ENCODE measurements at regions not wholly inside any gene's neighbourhood (a gene's known extent, or its start where the extent isn't known, plus 50 kb on each side); places are given as distances from the start of the nearest gene placed in this dataset.

DNA sequence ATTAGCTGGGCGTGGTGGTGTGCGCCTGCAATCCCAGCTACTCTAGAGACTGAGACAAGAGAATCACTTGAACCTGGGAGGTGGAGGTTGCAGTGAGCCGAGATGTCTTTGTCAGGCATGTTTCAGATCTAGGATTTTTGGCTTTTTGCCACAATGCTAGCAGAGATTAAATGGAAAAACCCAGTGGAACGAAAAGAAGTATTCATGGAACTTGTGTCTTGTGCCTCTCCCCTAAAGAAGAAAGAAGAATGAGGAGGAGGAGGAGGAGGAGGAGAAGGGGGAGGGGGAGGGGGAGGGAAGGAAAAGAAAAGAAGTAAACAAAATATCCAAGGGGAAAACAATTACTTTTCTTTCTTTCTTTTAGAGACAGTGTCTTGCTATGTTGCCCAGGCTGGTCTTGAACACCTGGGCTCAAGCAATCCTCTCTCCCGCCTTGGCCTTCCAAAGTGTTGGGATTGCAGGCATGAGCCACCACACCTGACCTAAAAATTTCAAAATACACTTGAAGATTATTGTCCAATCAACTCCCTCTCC, 106.0 kb downstream of the ARRDC3 start:
- no peak for DNase-seq (ENCODE audit: low read depth, low spot score)
- dilution Hi-C loops (cut with MboI; ENCODE audit: extremely low pct_ligation_motif_present, low sequenced_read_pairs): no loop called here
- H3K27ac ChIP-seq (ENCODE audit: control insufficient read depth, insufficient read depth, low read length): no peak overlapping the region
- peaks cover 16% of the 10 kb centered on the region for H3K4me1 ChIP-seq (ENCODE audit: control insufficient read depth, extremely low read depth, insufficient read depth, low read length)
- H3K9me1 ChIP-seq (ENCODE audit: control insufficient read depth, extremely low read depth, insufficient read depth, low read length): no peaks in the 10 kb centered on the region
- H2AFZ ChIP-seq (ENCODE audit: control insufficient read depth, low read length): no peak overlapping the region
- no peaks in the 10 kb centered on the region for H3K36me3 ChIP-seq (ENCODE audit: control insufficient read depth in 2 of 2, extremely low read depth in 1 of 2, insufficient read depth in 2 of 2, low read length in 2 of 2)
- no peaks in the 10 kb centered on the region for H3K79me2 ChIP-seq (ENCODE audit: control insufficient read depth, insufficient read depth, low read length)
- no peak overlapping the region for H3K9ac ChIP-seq (ENCODE audit: control insufficient read depth, extremely low read depth, insufficient read depth, low read length)
- H3K4me3 ChIP-seq (ENCODE audit: control insufficient read depth in 2 of 3, extremely low read depth in 1 of 3, insufficient read depth in 2 of 3, low read depth in 1 of 3, low read length in 3 of 3): no peak overlapping the region
- TF ChIP-seq, protein P1, sequence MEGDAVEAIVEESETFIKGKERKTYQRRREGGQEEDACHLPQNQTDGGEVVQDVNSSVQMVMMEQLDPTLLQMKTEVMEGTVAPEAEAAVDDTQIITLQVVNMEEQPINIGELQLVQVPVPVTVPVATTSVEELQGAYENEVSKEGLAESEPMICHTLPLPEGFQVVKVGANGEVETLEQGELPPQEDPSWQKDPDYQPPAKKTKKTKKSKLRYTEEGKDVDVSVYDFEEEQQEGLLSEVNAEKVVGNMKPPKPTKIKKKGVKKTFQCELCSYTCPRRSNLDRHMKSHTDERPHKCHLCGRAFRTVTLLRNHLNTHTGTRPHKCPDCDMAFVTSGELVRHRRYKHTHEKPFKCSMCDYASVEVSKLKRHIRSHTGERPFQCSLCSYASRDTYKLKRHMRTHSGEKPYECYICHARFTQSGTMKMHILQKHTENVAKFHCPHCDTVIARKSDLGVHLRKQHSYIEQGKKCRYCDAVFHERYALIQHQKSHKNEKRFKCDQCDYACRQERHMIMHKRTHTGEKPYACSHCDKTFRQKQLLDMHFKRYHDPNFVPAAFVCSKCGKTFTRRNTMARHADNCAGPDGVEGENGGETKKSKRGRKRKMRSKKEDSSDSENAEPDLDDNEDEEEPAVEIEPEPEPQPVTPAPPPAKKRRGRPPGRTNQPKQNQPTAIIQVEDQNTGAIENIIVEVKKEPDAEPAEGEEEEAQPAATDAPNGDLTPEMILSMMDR (optimal IDR thresholded peaks at IDR 0.05 in 1 of 3, IDR thresholded peaks at IDR 0.05 in 1 of 3, conservative IDR thresholded peaks at IDR 0.05 in 1 of 3; ENCODE audit: extremely low read depth in 1 of 3, insufficient read depth in 2 of 3, low read length in 3 of 3): no peak
- no peak for TF ChIP-seq EZH2 (IDR thresholded peaks at IDR 0.05; ENCODE audit: low read length)
- FAIRE-seq: no peak
- no peak overlapping the region for H3K4me2 ChIP-seq (ENCODE audit: control insufficient read depth, extremely low read depth, insufficient read depth, low read depth, low read length)
- no peaks in the 10 kb centered on the region for H3K9me3 ChIP-seq (ENCODE audit: control insufficient read depth, low read depth, low read length)
- H3K27me3 ChIP-seq (ENCODE audit: control insufficient read depth, extremely low read depth, insufficient read depth, low read length): no peaks in the 10 kb centered on the region
- H4K20me1 ChIP-seq (ENCODE audit: control insufficient read depth, extremely low read depth, insufficient read depth, low read length): no peaks in the 10 kb centered on the region

DNA sequence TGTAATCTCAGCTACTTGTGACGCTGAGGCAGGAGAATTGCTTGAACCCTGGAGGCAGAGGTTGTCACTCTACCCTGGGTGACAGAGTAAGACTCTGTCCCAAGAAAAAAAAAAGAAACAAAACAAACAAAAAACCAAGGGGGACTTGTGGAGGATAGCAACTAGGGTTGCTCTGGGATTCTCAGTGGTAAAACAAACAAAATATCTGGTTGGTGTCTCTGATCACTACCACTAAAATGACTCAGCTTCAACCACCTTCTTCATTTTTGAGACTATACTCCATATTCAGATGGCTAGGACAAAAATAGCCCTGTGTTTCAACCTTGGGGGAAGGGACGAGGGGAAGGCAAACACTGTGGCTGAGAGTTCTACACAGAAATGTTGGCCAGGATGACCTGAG, 110.3 kb downstream of the ARRDC3 start:
- Histone ChIP-seq H3K4me2 (ENCODE audit: control insufficient read depth, extremely low read depth, insufficient read depth, low read depth, low read length) (no peak overlapping the region), H3K79me2 (ENCODE audit: control insufficient read depth, insufficient read depth, low read length) (no peaks in the 10 kb centered on the region), H4K20me1 (ENCODE audit: control insufficient read depth, extremely low read depth, insufficient read depth, low read length) (no peaks in the 10 kb centered on the region), H3K4me3 (ENCODE audit: control insufficient read depth in 2 of 3, extremely low read depth in 1 of 3, insufficient read depth in 2 of 3, low read depth in 1 of 3, low read length in 3 of 3) (no peak overlapping the region), H2AFZ (ENCODE audit: control insufficient read depth, low read length) (no peak overlapping the region), H3K36me3 (ENCODE audit: control insufficient read depth in 2 of 2, extremely low read depth in 1 of 2, insufficient read depth in 2 of 2, low read length in 2 of 2) (no peaks in the 10 kb centered on the region), H3K9ac (ENCODE audit: control insufficient read depth, extremely low read depth, insufficient read depth, low read length) (no peak overlapping the region), H3K27ac (ENCODE audit: control insufficient read depth, insufficient read depth, low read length) (no peak overlapping the region), H3K9me1 (ENCODE audit: control insufficient read depth, extremely low read depth, insufficient read depth, low read length) (no peaks in the 10 kb centered on the region), H3K9me3 (ENCODE audit: control insufficient read depth, low read depth, low read length) (no peaks in the 10 kb centered on the region), H3K27me3 (ENCODE audit: control insufficient read depth, extremely low read depth, insufficient read depth, low read length) (no peaks in the 10 kb centered on the region), H3K4me1 (ENCODE audit: control insufficient read depth, extremely low read depth, insufficient read depth, low read length) (no peaks in the 10 kb centered on the region)
- FAIRE-seq (no peak), DNase-seq (ENCODE audit: low read depth, low spot score) (no peak)
- dilution Hi-C loops (cut with MboI; ENCODE audit: extremely low pct_ligation_motif_present, low sequenced_read_pairs): no loop called here
- TF ChIP-seq, protein P1 (optimal IDR thresholded peaks at IDR 0.05 in 1 of 3, IDR thresholded peaks at IDR 0.05 in 1 of 3, conservative IDR thresholded peaks at IDR 0.05 in 1 of 3; ENCODE audit: extremely low read depth in 1 of 3, insufficient read depth in 2 of 3, low read length in 3 of 3): no peak
- TF ChIP-seq EZH2 (IDR thresholded peaks at IDR 0.05; ENCODE audit: low read length): no peak
